Loucy (cell line): ENCODE measurements at regions not wholly inside any gene's neighbourhood (a gene's known extent, or its start where the extent isn't known, plus 50 kb on each side); places are given as distances from the start of the nearest gene placed in this dataset.
"Not testable (repeated sequence)": the region's sequence is repeated elsewhere in the genome, so short reads cannot be mapped to it uniquely, and the experiment has no call there.

Source experiments
- CTCF ChIP-seq: fragments of 200-600 bp; sonication (generic); conservative IDR thresholded peaks from 2 replicates; pipeline ENCODE4 v1.5.1; 2014; ENCODE audit warnings: mild to moderate bottlenecking, antibody characterized with exemption, low read length
- EZH2phosphoT487 ChIP-seq: fragments of 200-600 bp; IDR thresholded peaks from 2 replicates; pipeline ENCODE4 v1.6.1; 2018; ENCODE audit warnings: antibody characterized with exemption, mild to moderate bottlenecking, moderate library complexity, borderline replicate concordance

GRCh38 chr4:71905594-71905993 is 121.7 kb upstream of the GC start:
- not testable (repeated sequence) for TF ChIP-seq CTCF, EZH2phosphoT487
